ENCODE measurements at regions not wholly inside any gene's neighbourhood (a gene's known extent, or its start where the extent isn't known, plus 50 kb on each side); places are given as distances from the start of the nearest gene placed in this dataset.

- no peak for DNase-seq
These were observed 226.6 kb upstream of the SASH1 start for GRCh38 chr6:148116001-148116400.

- peak; percentile 42 for DNase-seq
These were observed 224.4 kb upstream of the SASH1 start for GRCh38 chr6:148118244-148118643.

- DNase-seq = peak; percentile 76
These were observed 214.5 kb upstream of the SASH1 start for GRCh38 chr6:148128014-148128730.

- no peak for DNase-seq
These were observed 208.0 kb upstream of the SASH1 start for GRCh38 chr6:148134592-148134991.

- DNase-seq = no peak
These were observed 206.1 kb upstream of the SASH1 start for GRCh38 chr6:148136586-148136985.

- no peak for DNase-seq
These were observed 205.0 kb upstream of the SASH1 start for GRCh38 chr6:148137652-148138051.

GRCh38 chr6:148138573-148138972 is 204.1 kb upstream of the SASH1 start:
- DNase-seq = no peak

- peak; percentile 39 for DNase-seq
These were observed 201.7 kb upstream of the SASH1 start for GRCh38 chr6:148140772-148141557.

GRCh38 chr6:148142821-148143220 is 199.8 kb upstream of the SASH1 start:
- no peak for DNase-seq

GRCh38 chr6:148143771-148144170 is 198.9 kb upstream of the SASH1 start:
- no peak for DNase-seq

GRCh38 chr6:148144917-148145521 is 197.6 kb upstream of the SASH1 start:
- peak; percentile 81 for DNase-seq

- DNase-seq = peak; percentile 42
These were observed 195.7 kb upstream of the SASH1 start for GRCh38 chr6:148146717-148147462.

GRCh38 chr6:148147463-148147830 is 195.2 kb upstream of the SASH1 start:
- no peak for DNase-seq

GRCh38 chr6:148151896-148152643 is 190.6 kb upstream of the SASH1 start:
- peak; percentile 61 for DNase-seq

GRCh38 chr6:148154668-148155067 is 188.0 kb upstream of the SASH1 start:
- DNase-seq = no peak

GRCh38 chr6:148155293-148155692 is 187.3 kb upstream of the SASH1 start:
- no peak for DNase-seq

GRCh38 chr6:148157841-148158240 is 184.8 kb upstream of the SASH1 start:
- DNase-seq = no peak

- DNase-seq = no peak
These were observed 178.0 kb upstream of the SASH1 start for GRCh38 chr6:148164645-148165044.

- peak; percentile 67 for DNase-seq
These were observed 176.2 kb upstream of the SASH1 start for GRCh38 chr6:148166339-148166968.

- no peak for DNase-seq
These were observed 172.9 kb upstream of the SASH1 start for GRCh38 chr6:148169706-148170105.

- DNase-seq = no peak
These were observed 172.4 kb upstream of the SASH1 start for GRCh38 chr6:148170286-148170685.

- DNase-seq = no peak
These were observed 169.1 kb upstream of the SASH1 start for GRCh38 chr6:148173548-148173947.

Data from DMS53 (cell line).